H1 (cell line): ENCODE measurements at regions not wholly inside any gene's neighbourhood (a gene's known extent, or its start where the extent isn't known, plus 50 kb on each side); places are given as distances from the start of the nearest gene placed in this dataset.

Experiments used
- CTCF ChIA-PET: fragments of 300-600 bp; sonication (Branson Sonifier 250); formaldehyde crosslinking; loops from one replicate; lab custom pipeline; 2021; ENCODE audit not compliant: partially characterized antibody; lab: Charles Lee
- POLR2A ChIA-PET: fragments of 300-600 bp; sonication (Branson Sonifier 250); formaldehyde crosslinking; loops from one replicate; lab custom pipeline; 2021; ENCODE audit warnings: inconsistent platforms; ENCODE audit not compliant: partially characterized antibody; lab: Charles Lee
- DNase-seq, 2 experiments: peaks; one replicate each; pipeline versions ENCODE4 v3.0.0 to v3.0.0-alpha.2; 2010 to 2022; ENCODE audit warnings: low spot score in 2 of 2, low read depth in 1 of 2, mixed read lengths in 1 of 2
- FAIRE-seq: peaks from 2 replicates; lab custom pipeline; 2011; peaks lifted over from hg19 to GRCh38; lab: Jason Lieb, UNC
- H2AFZ ChIP-seq: 2 replicates; pipeline ENCODE4 v1.8.1; 2012; ENCODE audit warnings: low read length, inconsistent platforms
- H2AK5ac ChIP-seq: 2 replicates; pipeline ENCODE4 v1.6.1; 2013; ENCODE audit warnings: low read depth, low read length
- H2BK120ac ChIP-seq: replicated peaks from 2 replicates; pipeline ENCODE3; 2013; ENCODE audit warnings: low read depth, low read length, inconsistent platforms
- H2BK12ac ChIP-seq: 2 replicates; pipeline ENCODE4 v1.6.1; 2013; ENCODE audit warnings: low read depth, low read length
- H2BK15ac ChIP-seq: 2 replicates; pipeline ENCODE4 v1.6.1; 2013; ENCODE audit warnings: low read length
- H2BK20ac ChIP-seq: 2 replicates; pipeline ENCODE4 v1.6.1; 2013; ENCODE audit warnings: low read length
- H2BK5ac ChIP-seq: 2 replicates; pipeline ENCODE4 v1.6.1; 2013; ENCODE audit warnings: low read depth, low read length
- H3K14ac ChIP-seq: 2 replicates; pipeline ENCODE4 v1.6.1; 2013; ENCODE audit warnings: inconsistent platforms; ENCODE audit not compliant: insufficient read length
- H3K18ac ChIP-seq: 2 replicates; pipeline ENCODE4 v1.6.1; 2013; ENCODE audit warnings: low read length; ENCODE audit errors: extremely low read depth
- H3K23ac ChIP-seq: 2 replicates; pipeline ENCODE4 v1.6.1; 2013; ENCODE audit warnings: inconsistent platforms; ENCODE audit not compliant: insufficient read length
- H3K23me2 ChIP-seq: 2 replicates; pipeline ENCODE4 v1.6.1; 2013; ENCODE audit warnings: low read depth, low read length
- H3K27ac ChIP-seq: 2 replicates; pipeline ENCODE4 v1.6.1; 2011; ENCODE audit warnings: low read depth, low read length, inconsistent platforms
- H3K27me3 ChIP-seq, 4 experiments: replicated peaks in 1 of 4; 1 replicate in 1 of 4; 2 replicates in 3 of 4; pipeline versions ENCODE4 v1.6.1 to v1.8.1; 2011 to 2013; ENCODE audit warnings: low read length in 3 of 4, mild to moderate bottlenecking in 3 of 4, inconsistent platforms in 2 of 4, mixed read lengths in 2 of 4, moderate library complexity in 1 of 4; ENCODE audit not compliant: control insufficient read depth in 3 of 4, insufficient read depth in 3 of 4; ENCODE audit errors: extremely low read depth in 1 of 4
- H3K36me3 ChIP-seq, 4 experiments: 2 replicates each; pipeline versions ENCODE4 v1.6.1 to v1.8.1; 2011 to 2013; ENCODE audit warnings: mild to moderate bottlenecking in 4 of 4, low read length in 3 of 4, moderate library complexity in 2 of 4, control low read depth in 1 of 4, inconsistent platforms in 1 of 4; ENCODE audit not compliant: insufficient read depth in 4 of 4, control insufficient read depth in 2 of 4
- H3K4ac ChIP-seq: replicated peaks from 2 replicates; pipeline ENCODE3; 2013; ENCODE audit warnings: low read length, low read depth, mixed read lengths, inconsistent platforms; ENCODE audit not compliant: insufficient read length
- H3K4me1 ChIP-seq, 4 experiments: replicated peaks in 1 of 4; 1 replicate in 1 of 4; 2 replicates in 3 of 4; pipeline versions ENCODE4 v1.6.1 to v1.8.1; 2011 to 2013; ENCODE audit warnings: low read length in 3 of 4, inconsistent platforms in 2 of 4, mixed read lengths in 1 of 4; ENCODE audit not compliant: insufficient read depth in 4 of 4, control insufficient read depth in 3 of 4
- H3K4me2 ChIP-seq, 2 experiments: 2 replicates each; pipeline versions ENCODE4 v1.6.1 to v1.8.1; 2011 to 2013; ENCODE audit warnings: low read depth in 2 of 2, low read length in 2 of 2, control low read depth in 1 of 2, inconsistent platforms in 1 of 2, mild to moderate bottlenecking in 1 of 2; ENCODE audit not compliant: insufficient read depth in 1 of 2
- H3K4me3 ChIP-seq, 4 experiments: fragments of 200-600, 300-600 bp in 1 of 4; sonication (generic), shearing (Covaris generic), sonication (Bioruptor Twin) in 1 of 4; 2 replicates each; pipeline versions ENCODE4 v1.5.1 to v1.8.1; 2011 to 2016; ENCODE audit warnings: low read length in 4 of 4, low read depth in 3 of 4, control low read depth in 2 of 4, inconsistent platforms in 2 of 4, mild to moderate bottlenecking in 2 of 4, mixed read lengths in 1 of 4, moderate library complexity in 1 of 4; ENCODE audit not compliant: insufficient read depth in 2 of 4; ENCODE audit errors: extremely low read depth in 1 of 4
- H3K56ac ChIP-seq: replicated peaks from 2 replicates; pipeline ENCODE3; 2013; ENCODE audit warnings: low read depth, mild to moderate bottlenecking, mixed read lengths, low read length, inconsistent platforms; ENCODE audit not compliant: insufficient read length
- H3K79me1 ChIP-seq: 2 replicates; pipeline ENCODE4 v1.6.1; 2013; ENCODE audit warnings: low read depth, low read length, control low read depth
- H3K79me2 ChIP-seq, 2 experiments: 2 replicates each; pipeline versions ENCODE4 v1.6.1 to v1.8.1; 2012 to 2013; ENCODE audit warnings: low read length in 2 of 2, mild to moderate bottlenecking in 2 of 2, inconsistent platforms in 1 of 2; ENCODE audit not compliant: insufficient read depth in 2 of 2, control insufficient read depth in 1 of 2
- H3K9ac ChIP-seq, 4 experiments: replicated peaks in 1 of 4; 1 replicate in 1 of 4; 2 replicates in 3 of 4; pipeline versions ENCODE4 v1.6.1 to v1.8.1; 2011 to 2013; ENCODE audit warnings: low read depth in 3 of 4, low read length in 3 of 4, control low read depth in 2 of 4, mild to moderate bottlenecking in 2 of 4, moderate library complexity in 2 of 4, inconsistent platforms in 1 of 4; ENCODE audit errors: extremely low read depth in 1 of 4
- H3K9me3 ChIP-seq, 2 experiments: 2 replicates each; pipeline versions ENCODE4 v1.6.1 to v1.8.1; 2012 to 2013; ENCODE audit warnings: mild to moderate bottlenecking in 2 of 2, moderate library complexity in 2 of 2, control low read depth in 1 of 2, inconsistent platforms in 1 of 2, low read depth in 1 of 2, low read length in 1 of 2, mixed read lengths in 1 of 2; ENCODE audit not compliant: insufficient read depth in 2 of 2
- H4K20me1 ChIP-seq, 2 experiments: replicated peaks in 1 of 2; 2 replicates each; pipeline versions ENCODE3 to v1.8.1; 2011 to 2013; ENCODE audit warnings: inconsistent platforms in 2 of 2, low read length in 2 of 2, mild to moderate bottlenecking in 1 of 2; ENCODE audit not compliant: insufficient read depth in 2 of 2, control insufficient read depth in 1 of 2
- H4K5ac ChIP-seq: 2 replicates; pipeline ENCODE4 v1.6.1; 2013; ENCODE audit warnings: low read length, low read depth, mixed read lengths, inconsistent platforms; ENCODE audit not compliant: insufficient read length
- H4K8ac ChIP-seq: 2 replicates; pipeline ENCODE4 v1.8.0; 2013; ENCODE audit warnings: mild to moderate bottlenecking, moderate library complexity, low read length, inconsistent platforms; ENCODE audit not compliant: insufficient read depth; ENCODE audit errors: extremely low read depth
- H4K91ac ChIP-seq: replicated peaks from 2 replicates; pipeline ENCODE3; 2013; ENCODE audit warnings: low read length, mixed read lengths, inconsistent platforms; ENCODE audit not compliant: insufficient read length
- CREB1 ChIP-seq: IDR thresholded peaks from 2 replicates; pipeline ENCODE4 v1.6.1; 2012; ENCODE audit warnings: inconsistent platforms
- CTBP2 ChIP-seq: IDR thresholded peaks from 2 replicates; pipeline ENCODE4 v1.7.0; 2011; ENCODE audit warnings: borderline replicate concordance, mild to moderate bottlenecking, moderate library complexity, mixed read lengths, low read length; ENCODE audit not compliant: insufficient read depth, insufficient read length
- GABPA ChIP-seq: IDR thresholded peaks from 2 replicates; pipeline ENCODE4 v1.6.1; 2011; ENCODE audit warnings: mild to moderate bottlenecking, low read length, moderate library complexity, borderline replicate concordance; ENCODE audit not compliant: insufficient read depth
- JUN ChIP-seq: IDR thresholded peaks from 2 replicates; pipeline ENCODE4 v1.6.1; 2011; ENCODE audit warnings: low read depth, mild to moderate bottlenecking, improper control_type of control experiment, low read length
- JUND ChIP-seq: IDR thresholded peaks from 2 replicates; pipeline ENCODE4 v1.6.1; 2011; ENCODE audit warnings: mild to moderate bottlenecking, improper control_type of control experiment, low read length
- KDM4A ChIP-seq: IDR thresholded peaks from one replicate; pipeline ENCODE4 v1.7.1; 2012; ENCODE audit warnings: low read depth, mild to moderate bottlenecking, moderate library complexity, low read length, inconsistent platforms; ENCODE audit not compliant: severe bottlenecking
- NRF1 ChIP-seq: IDR thresholded peaks from 2 replicates; pipeline ENCODE4 v1.6.1; 2011; ENCODE audit warnings: mild to moderate bottlenecking, low read depth, low read length, improper control_type of control experiment
- POLR2A ChIP-seq, 2 experiments: IDR thresholded peaks; 1 replicate in 1 of 2; 2 replicates in 1 of 2; pipeline ENCODE4 v1.6.1; 2011; ENCODE audit warnings: low read depth in 2 of 2, low read length in 2 of 2, mild to moderate bottlenecking in 2 of 2; ENCODE audit errors: control extremely low read depth in 1 of 2
- POU5F1 ChIP-seq: IDR thresholded peaks from 2 replicates; pipeline ENCODE4 v1.6.1; 2011; ENCODE audit warnings: low read depth, mild to moderate bottlenecking, low read length, moderate library complexity
- SP2 ChIP-seq: IDR thresholded peaks from 2 replicates; pipeline ENCODE4 v1.6.1; 2012; ENCODE audit warnings: mild to moderate bottlenecking, low read length, inconsistent platforms
- SUZ12 ChIP-seq: fragments of 200-600 bp; sonication (generic); IDR thresholded peaks from 2 replicates; pipeline ENCODE4 v1.6.1; 2012; ENCODE audit warnings: mild to moderate bottlenecking, inconsistent platforms, low read length, moderate library complexity, mixed read lengths
- TBP ChIP-seq: IDR thresholded peaks from 2 replicates; pipeline ENCODE4 v1.6.1; 2011; ENCODE audit warnings: low read depth, low read length, improper control_type of control experiment
- YY1 ChIP-seq: IDR thresholded peaks from 2 replicates; pipeline ENCODE4 v1.6.1; 2011; ENCODE audit warnings: low read depth, mild to moderate bottlenecking, low read length
- ZNF274 ChIP-seq: IDR thresholded peaks from 2 replicates; pipeline ENCODE4 v1.7.0; 2012; ENCODE audit warnings: low read length, borderline replicate concordance; ENCODE audit errors: extremely low read depth
- WGBS, 2 experiments: shearing (Covaris generic) in 1 of 2; methylation state at CpG; one replicate each; pipeline versions ENCODE4 v1.1.6 to v1.1.7; 2013 to 2015; ENCODE audit warnings: low lambda C conversion rate in 2 of 2, mixed read lengths in 2 of 2, inconsistent platforms in 1 of 2, low coverage in 1 of 2, missing lambda C conversion rate in 1 of 2; ENCODE audit not compliant: insufficient replicate concordance in 2 of 2, insufficient coverage in 1 of 2, insufficient read length in 1 of 2; ENCODE audit errors: extremely low coverage in 1 of 2, missing lambda C conversion rate in 1 of 2; 5-methylcytosine and 5-hydroxymethylcytosine counted together

GRCh38 chr4:119804404-119804803 is 175.8 kb upstream of the PDE5A start:
- H3K23ac ChIP-seq = no peak overlapping the region
- no peak overlapping the region for H2BK15ac ChIP-seq
- no peak overlapping the region for H3K14ac ChIP-seq
- TF ChIP-seq ZNF274 (no peak), CTBP2 (no peak), GABPA (no peak), POU5F1 (no peak), POLR2A (IDR thresholded peaks at IDR 0.05; ENCODE audit: control extremely low read depth in 1 of 2, low read depth in 2 of 2, low read length in 2 of 2) (no peak), YY1 (no peak), CREB1 (no peak), KDM4A (no peak), TBP (no peak), JUN (no peak), SUZ12 (no peak), JUND (no peak), NRF1 (no peak), SP2 (no peak)
- no peak overlapping the region for H3K9ac ChIP-seq
- WGBS, 2 experiments = 88% methylated on average over 1 of the region's 1 CpG; no CpG with 5 or more reads in 1 of the 2 experiments
- H4K91ac ChIP-seq = no peak overlapping the region
- H2BK5ac ChIP-seq = no peak overlapping the region
- peaks cover 2% of the 10 kb centered on the region; the same call in 1 of the 2 replicates for H3K23me2 ChIP-seq
- H3K56ac ChIP-seq = no peak overlapping the region
- H3K4me1 ChIP-seq = no peaks in the 10 kb centered on the region
- no peak overlapping the region for H4K5ac ChIP-seq
- H3K4ac ChIP-seq = no peak overlapping the region
- H2AFZ ChIP-seq = no peak overlapping the region
- ChIA-PET POLR2A (no interaction called here), CTCF (no interaction called here)
- no peak overlapping the region for H2AK5ac ChIP-seq
- no peaks in the 10 kb centered on the region for H3K36me3 ChIP-seq
- no peak overlapping the region for H3K4me3 ChIP-seq
- no peak overlapping the region for H2BK120ac ChIP-seq
- no peaks in the 10 kb centered on the region for H3K79me1 ChIP-seq
- H2BK20ac ChIP-seq = no peak overlapping the region
- H3K27ac ChIP-seq = no peak overlapping the region
- no peaks in the 10 kb centered on the region for H3K9me3 ChIP-seq
- no peaks in the 10 kb centered on the region for H4K20me1 ChIP-seq
- H3K27me3 ChIP-seq = no peaks in the 10 kb centered on the region
- H3K79me2 ChIP-seq = no peaks in the 10 kb centered on the region
- DNase-seq (no peak), FAIRE-seq (no peak)
- H3K18ac ChIP-seq = no peak overlapping the region
- H4K8ac ChIP-seq = no peak overlapping the region
- H3K4me2 ChIP-seq = no peak overlapping the region
- no peak overlapping the region for H2BK12ac ChIP-seq
